NCI-H1694 treated with DMSO at 0.1 percent for 48 hours (cell line): ENCODE measurements at regions not wholly inside any gene's neighbourhood (a gene's known extent, or its start where the extent isn't known, plus 50 kb on each side); places are given as distances from the start of the nearest gene placed in this dataset.
"Not testable (repeated sequence)": the region's sequence is repeated elsewhere in the genome, so short reads cannot be mapped to it uniquely, and the experiment has no call there.

Experiments
- DNase-seq: peaks from one replicate; lab custom pipeline; 2025; lab: John Stamatoyannopoulos, UW

DNA sequence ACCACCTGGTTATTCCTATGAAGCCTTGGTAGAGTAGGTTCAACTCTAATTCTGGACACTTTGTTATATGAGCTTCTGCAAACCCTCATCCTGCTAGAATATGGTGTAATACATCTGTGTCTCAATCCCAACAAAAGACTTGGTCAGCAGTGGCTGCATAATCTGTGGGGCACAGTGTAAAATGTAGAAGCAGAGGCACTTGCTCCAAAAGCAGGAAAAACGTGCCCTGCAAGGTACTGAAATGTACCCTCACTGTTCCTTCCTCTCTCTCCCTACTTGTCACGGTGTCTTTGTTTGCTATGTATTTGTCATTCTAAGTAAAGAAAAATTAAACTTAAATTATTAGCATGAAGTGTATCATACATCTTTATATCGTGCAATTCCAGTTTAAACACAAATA, 267.9 kb downstream of the BCL11B start:
- DNase-seq, result no peak

DNA sequence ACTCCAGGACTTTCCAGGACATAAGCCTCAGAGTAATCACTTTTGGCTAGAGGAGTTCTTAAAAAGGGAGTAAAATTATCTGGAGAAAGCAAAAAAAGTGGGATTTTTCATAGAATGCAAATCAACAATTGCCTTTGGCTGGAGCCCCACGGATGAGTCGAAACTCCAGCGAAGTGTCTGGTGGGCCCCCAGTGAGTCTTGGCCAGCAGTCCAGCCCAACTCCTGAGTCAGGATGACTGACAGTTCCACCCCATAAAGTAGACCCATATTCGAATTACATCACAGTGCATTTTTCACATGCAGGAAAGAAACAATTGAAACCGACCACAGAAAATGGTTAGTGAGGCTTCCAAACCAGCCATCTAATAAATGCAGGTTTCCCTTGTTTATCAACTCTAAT, 265.7 kb downstream of the BCL11B start:
- DNase-seq, result no peak

DNA sequence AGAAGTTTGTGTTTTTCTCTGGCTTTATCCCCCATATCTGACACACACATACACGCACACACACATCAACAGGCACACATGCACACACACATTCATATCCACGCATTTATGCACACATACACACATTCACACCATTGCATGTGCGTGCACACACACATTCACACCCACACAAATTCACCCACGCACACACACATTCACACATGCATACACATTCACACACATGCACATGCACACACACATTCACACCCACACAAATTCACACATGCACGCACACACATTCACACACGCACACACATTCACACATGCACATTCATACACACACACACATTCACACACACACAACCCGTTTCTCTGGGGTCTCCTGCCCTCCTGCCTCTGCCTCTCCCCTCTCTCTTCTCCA, 264.2 kb downstream of the BCL11B start:
- DNase-seq, result no peak

DNA sequence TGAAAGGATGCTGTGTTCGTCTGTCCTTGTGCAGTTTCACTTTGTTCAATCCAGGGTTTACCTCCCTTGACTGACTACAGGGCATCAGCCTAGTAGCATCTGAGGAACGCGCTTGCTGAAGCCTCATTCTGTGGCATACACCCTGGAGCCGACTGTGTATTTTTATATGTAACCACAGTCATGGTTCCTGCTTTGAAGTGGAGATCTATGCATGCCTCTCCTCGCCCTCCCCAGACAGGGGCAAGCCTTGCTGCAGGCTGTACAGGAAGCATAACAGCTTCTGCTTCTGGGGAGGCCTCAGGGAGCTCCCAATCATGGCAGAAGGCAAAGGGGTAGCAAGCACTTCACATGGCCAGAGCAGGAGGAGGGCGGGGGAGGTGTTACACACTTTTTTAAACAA, 262.1 kb downstream of the BCL11B start:
- DNase-seq, result no peak

DNA sequence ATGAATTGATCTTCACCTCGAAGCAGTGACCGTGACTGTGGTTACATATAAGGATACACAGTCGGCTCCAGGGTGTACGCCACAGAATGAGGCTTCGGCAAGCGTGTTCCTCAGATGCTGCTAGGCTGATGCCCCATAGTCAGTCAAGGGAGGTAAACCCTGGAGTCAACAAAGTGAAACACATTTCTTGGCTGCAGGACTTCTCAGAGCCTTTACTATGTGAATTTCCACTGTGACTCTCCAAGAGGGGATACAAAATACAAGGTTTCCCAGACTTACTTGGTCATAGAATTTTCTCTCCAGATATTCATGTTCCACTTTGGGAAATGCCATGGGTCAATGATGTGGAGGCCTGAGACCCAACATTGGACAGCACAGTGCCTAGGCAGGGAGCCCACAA, 260.6 kb downstream of the BCL11B start:
- DNase-seq, result no peak

DNA sequence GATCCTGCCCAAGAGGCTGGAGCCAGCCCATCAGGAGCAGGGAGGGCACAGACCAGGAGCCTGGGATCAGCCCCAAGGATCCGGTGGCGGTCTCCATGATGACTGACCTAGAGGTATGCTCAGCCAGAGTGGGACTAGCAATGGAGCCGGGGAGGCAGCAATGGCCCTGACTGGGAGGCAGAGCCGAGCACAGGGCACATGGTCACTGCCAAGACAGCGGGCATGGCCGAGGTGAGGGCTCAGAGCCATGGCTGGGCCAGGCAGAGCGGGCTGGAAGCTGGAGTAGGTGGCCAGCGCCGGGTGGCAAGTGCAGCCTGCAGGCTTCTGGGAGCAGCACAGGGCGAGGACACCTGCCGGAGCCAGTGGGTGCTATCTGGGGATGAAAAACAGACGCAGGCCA, 259.3 kb downstream of the BCL11B start:
- no peak for DNase-seq

DNA sequence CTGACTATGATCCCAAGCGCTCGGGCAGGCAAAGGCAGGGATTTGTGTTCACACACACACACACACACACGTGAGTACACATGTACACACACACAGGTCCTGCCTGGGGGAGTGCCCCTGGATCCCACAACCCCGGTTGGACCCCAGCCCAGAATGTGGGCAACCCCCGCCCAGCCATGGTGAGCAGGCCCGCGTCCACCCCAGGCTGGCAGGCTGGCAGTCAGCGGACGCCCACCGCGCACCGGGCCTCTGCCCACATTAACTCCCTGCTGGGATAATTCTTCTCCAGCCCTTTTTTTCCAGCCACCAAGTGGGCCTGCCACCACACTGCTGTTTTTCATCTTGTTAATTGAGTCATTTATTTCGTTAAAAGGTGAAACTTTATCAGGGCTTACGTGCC, 256.2 kb downstream of the BCL11B start:
- DNase-seq, result no peak

DNA sequence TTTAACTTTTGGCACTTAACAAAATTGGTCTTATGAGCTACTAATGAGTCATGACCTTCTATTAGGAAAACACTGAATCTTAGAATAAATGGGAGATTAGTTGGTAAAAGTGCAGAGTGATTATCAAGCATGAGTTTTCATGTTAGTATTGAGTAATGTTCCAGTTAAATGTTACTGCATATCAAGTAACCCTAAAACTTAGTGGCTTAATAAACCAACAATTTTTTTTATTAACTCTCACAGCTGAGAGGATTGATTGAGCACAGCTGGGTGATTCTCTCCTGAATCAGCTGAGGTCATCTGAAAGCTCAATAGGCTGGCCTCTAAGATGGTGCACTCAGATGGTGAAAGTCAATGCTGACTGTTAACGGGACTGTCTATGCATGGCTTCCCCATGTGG, 248.6 kb downstream of the BCL11B start:
- DNase-seq, result no peak

DNA sequence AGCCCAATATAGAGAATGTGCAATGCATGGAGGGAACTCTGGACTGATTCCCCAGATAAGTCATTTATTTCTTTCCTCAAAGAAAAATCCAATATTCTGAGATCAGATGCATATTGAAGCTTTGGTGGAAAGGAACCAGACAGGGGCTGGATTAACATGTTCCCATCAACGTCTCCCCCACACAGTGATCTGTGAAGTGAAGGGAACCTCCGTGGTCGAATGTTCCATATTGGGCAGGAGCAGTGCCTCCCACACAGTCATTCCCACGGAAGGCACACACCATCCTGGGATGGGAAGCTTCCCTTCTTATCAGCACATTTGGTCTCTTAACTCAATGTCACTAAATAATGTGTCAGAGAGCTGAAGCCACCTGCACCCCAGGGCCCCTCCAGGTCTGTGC, 247.1 kb downstream of the BCL11B start:
- DNase-seq, result no peak

DNA sequence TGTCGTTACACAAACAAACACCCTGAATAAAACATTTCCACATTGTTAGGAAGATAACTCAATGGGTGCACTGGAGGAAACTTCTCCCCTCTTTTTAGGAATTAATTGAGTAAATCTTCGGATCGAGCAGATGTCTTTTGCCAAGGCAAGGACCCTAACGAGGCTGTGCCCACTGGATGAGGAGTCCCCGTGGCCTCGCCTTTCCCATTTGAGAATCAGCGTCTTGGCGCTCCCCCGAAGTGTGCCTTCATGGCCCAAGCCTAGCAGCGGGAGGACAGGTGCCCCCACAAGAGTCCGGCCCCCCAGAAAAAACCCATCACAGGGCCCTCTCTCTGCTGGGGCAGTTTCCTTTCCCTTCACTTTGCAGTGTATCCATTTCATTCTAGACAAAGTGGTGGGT, 246.6 kb downstream of the BCL11B start:
- DNase-seq, result no peak

DNA sequence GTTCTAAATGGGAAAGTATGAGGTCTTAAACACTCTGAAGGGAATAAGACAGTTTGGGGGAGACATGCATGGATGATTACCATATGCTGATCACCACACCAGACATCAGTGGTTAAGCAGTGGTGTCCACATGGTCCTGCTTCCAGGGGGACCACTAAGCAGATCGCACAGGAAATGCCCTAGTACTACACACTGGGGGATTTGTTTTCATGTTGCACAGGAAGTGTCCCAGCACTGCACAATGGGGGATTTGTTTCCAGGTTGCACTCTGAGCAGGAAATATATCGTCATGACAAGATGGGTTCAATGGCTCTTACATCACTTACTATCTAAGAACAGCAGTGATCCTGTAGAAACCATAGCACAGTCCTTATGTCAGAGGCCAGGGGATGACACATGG, 245.5 kb downstream of the BCL11B start:
- DNase-seq, result no peak

DNA sequence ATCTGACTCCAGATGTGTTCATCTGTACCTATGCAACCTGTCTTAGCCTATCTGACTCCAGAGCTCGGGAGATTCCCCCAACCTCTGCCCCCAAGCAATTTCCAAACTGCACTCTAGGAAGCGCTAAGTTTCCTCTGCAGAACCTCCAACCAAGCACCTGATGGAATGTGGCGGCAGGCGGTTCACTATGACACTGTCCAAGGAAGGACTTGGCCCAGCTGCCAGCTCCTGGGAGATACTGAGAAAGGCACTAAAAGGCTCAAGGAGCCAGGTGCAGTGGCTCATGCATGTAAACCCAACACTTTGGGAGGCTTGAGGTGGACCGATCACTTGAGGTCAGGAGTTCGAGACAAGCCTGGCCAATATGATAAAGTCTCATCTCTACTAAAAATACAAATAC, 244.0 kb downstream of the BCL11B start:
- DNase-seq, result no peak

DNA sequence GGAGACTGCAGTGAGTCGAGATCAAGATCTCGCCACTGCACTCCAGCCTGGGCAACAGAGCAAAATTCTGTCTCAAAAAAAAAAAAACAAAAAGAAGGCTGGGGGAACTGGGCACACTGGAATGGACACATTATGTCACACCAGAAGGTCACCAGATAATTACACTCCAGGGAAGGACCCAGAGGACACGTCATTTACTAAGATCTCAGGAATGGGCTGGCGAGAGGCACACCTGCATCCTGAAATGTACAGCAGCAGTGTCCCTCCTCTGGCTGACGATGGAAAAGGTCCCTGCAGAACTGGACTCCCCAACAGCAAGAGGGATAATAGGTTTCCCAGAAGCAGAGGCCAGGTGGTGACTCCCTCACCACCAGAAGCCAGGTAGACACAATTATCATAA, 243.5 kb downstream of the BCL11B start:
- DNase-seq, result no peak

DNA sequence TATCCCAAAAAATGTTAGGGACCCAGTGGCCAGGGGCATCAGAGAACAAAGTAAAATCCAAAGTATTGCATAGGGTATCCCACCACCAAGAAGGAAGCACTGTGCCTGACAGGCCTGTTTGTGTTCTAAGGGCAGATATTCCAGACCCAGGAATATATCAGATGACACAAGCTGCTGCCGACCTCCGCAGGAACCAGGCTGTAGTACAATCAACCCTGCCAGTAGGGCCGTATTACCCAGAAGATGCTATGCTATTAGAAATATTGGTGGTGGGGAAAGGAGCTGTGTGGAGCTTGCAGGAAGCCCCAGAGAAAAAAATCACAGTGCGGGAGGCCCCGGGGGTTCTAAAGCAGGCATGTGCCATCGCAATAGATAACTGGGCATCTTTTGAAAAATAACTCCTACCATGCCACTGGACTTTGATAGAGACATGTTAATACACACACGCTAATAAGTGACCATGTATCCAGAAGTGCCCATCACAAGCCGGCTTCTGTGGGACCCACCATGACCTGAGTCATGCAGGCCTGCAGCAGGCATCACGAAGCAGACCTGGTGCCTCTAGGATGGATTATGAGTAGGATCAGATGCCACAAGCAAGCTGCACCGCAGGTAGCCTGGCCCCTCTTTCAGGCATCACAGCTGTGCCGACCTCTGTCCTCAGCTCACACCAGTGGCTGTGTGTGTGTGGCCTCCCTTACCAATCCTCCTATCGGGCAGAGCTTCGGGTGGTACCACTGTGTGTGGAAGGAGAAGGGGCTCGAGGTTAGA, 242.7 kb downstream of the BCL11B start:
- DNase-seq, result no peak

DNA sequence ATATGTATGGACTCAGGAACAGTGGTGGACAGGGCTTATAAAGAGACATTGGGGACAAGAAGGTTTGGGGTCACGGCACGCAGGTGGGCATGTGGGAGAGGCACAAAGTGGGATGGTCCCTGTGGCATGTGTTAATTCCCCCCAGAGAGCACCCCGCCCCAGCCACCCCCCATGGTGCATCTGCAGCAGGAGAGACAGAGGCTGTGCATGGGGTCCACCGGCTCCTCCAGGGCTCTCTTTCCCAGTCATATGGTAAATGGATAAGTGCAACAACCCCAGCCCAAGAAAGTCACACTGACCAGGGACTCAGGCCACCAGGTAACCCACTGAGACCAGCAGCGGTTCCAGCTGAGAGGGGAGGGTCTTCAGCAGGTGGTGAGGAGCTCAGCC, 242.1 kb downstream of the BCL11B start:
- no peak for DNase-seq

DNA sequence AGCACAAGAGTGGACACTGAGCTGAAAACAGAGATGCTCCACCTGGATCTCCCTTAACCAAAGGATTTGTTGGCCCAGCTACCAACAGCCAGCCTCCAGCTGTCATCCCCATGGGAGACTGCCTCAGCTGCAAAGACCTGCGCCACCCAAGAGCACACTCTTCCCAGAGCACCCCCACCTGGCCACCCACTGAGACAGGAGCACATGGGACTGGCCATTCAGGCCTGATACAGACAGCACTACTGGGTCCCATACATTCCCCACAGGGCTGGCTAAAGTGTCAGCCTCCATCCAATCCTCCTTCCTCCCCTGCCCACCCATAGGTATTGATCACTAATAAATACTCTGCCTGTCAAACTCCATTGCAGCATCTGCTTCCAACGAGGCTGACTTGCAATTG, 241.5 kb downstream of the BCL11B start:
- no peak for DNase-seq

DNA sequence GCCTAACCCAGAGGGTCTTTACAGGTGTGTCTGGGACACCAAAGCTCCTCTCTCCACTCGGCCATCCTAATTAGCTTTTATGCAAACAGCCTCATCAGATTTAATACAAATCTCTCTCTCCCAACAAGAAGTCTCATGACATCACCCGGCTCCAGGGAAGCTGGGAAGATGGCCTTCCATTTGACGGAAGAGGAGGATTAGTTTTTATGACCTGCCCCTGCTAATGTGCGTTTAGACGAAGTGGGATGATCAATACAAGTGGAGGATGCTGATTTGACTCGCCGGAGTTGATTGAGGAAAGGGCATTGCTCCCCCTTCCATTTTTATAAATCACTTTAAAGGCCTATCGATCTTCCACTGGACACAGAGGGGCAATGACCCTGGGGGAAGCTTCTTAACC, 239.2 kb downstream of the BCL11B start:
- DNase-seq, result no peak

DNA sequence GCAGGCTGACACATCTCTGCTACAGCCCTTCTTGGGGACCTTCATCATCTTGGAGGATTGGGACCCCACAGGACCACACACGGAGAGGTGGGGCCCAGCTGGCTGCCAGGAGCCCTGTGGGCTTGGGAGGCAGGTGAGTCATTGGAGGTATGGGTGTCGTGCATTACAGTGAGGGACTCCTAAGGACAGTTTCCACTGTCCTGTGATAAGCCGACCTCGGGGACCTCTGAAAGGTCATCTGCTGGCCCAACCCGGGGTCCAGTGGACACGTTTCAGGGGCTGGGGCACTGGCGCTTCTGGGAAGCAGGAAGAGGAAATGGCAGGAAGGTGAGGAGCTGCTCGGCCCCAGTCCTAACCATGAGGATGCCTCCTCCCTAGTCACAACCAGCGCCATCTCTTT, 238.0 kb downstream of the BCL11B start:
- DNase-seq, result no peak

DNA sequence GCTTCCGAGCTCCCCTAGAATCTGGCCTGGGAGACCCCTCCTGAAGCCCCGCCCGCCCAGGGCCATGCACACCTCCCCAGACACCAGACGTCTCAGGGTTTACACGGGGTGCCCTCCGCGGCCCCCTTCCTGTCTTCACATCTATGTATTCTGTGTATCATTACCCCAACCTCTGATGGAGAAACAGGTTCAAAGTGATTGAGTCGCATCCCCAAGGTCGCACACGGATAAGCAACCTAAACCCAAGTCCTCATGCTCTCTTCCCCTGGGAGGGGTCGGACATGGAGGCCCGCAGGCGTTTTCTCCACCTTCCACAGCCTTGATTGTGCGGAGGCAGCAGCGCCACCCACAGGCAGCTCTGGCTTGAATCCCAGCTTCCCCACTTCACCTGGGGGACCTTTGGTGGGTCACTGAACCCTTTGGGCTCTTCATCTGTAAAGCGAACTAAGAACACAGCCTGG, 237.3 kb downstream of the BCL11B start:
- DNase-seq, result no peak

DNA sequence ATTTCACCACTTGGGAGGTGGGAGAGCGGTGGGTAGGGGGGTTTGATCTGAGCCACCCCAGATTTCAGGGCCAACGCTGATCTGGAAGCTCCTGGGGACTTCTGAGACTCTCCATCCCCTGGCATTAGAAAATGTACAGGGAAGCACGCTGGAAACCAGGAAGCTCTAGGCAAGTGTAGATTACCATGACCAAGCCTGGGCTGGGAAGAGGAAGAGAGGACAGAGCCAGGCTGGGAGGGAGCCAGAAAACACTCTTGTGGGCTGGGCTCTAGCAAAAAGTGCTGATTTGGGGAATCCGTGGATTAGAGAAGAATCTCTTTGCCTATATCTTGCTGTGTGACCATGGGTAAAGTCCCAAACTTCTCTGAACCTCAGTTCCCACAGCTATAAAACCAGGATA, 236.7 kb downstream of the BCL11B start:
- no peak for DNase-seq

DNA sequence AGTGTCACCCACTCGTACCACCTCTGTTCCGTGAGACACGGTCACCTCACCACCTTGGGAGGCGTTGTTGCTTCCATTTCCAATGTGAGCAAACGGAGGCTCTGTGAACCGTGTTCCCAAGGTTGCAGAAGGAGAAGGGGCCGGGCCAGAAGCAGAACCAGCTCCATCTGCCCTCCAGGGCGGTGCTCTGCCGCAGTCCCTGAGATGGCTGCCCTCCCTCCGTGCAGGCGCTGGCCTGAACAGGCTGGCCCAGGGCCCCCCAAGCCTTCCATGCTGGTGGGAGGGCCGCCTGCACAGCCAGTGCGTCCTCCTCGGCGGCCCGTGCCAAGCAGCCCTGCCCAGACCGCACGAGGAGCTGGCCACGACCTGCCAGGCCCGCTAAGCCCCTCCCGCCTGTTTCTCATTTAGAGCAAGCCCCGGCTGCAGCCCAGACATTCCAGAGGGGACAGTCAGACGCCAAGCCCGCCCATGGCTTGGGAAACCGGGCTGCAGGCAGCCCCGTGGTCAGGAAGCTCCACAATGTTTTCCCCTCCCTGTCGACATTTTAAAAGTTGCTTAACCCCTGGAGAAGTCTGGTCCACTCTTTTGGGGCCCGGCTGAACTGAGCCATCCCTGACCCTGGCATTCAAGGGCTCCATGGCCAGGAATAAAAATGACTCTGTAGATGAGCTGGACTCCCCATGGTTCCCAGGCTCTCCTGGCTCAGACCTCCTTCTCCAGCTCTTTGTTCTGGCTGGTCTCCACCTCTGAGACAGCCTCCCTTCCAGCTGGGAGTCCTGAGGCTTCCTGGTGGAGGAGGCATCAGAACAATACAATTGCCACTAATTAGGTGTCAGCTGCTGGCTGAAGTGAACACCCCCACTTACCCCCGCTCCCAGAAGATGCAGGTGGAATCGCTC, 236.0 kb downstream of the BCL11B start:
- DNase-seq, result no peak

DNA sequence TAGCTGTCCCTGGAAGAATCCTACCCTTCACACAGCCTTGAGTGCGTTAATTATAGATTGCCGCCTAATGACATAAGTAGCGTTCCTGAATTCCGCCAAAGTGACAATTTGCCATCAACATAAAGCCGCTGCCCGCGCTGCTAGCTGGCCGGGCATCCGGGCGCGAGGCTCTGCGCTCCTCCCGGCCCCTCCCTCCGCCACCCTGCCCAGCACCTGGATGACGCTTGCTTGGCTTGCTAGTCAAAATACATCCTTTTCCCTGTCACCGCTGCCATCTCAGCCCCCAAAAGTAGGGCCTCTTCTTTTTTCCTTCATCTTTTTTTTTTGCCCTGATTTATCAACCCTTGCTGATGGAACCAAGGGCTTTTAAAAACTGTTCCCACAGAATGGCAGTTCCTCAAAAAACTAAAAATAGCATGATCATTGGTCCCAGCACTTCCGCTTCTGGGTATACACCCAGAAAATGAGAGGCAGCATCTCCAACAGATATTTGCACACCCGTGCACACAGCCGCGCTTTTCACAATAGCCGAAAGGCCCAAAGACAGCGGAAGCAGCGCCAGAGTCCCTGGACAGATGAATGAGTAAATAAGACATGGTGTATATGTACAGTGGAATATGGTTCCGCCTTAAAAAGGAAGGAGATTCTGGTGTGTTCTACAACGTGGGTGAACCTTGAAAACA, 235.2 kb downstream of the BCL11B start:
- no peak for DNase-seq

DNA sequence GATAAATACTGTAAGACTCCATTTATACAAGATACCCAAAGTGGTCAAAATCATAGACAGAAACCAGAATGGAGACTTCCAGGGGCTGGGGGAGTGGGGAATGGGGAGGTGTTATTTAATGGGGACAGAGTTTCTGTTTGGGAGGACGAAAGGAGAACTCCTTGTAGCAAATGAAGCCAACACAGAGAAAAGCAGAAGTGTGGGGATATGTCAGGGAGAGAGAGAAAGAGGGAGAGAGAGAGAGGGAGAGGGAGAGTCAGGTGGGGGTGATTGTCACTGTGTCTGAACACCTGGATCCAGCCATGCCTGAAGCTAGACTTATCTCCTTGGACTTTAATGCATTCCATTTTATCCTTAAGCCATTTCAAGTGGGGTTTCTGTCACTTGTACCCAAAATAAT, 234.7 kb downstream of the BCL11B start:
- not testable (repeated sequence) for DNase-seq
